Dermis microvascular lymphatic vessel endothelial cell (primary cell): ENCODE measurements at regions not wholly inside any gene's neighbourhood (a gene's known extent, or its start where the extent isn't known, plus 50 kb on each side); places are given as distances from the start of the nearest gene placed in this dataset.

Source experiments
- DNase-seq, 2 donors: peaks; one replicate each; pipeline versions ENCODE4 v3.0.0 to v3.0.0-alpha.2; 2010; ENCODE audit warnings: low read depth in 2 of 2

GRCh38 chr1:58997637-58998036 is 213.8 kb upstream of the JUN start:
- no peak for DNase-seq

- DNase-seq, result no peak
Observed at GRCh38 chr1:58999676-59000075, 215.8 kb upstream of the JUN start.

- no peak for DNase-seq
Observed at GRCh38 chr1:59004755-59005154, 220.9 kb upstream of the JUN start.

GRCh38 chr1:59005491-59006288 is 221.8 kb upstream of the JUN start:
- no peak for DNase-seq

GRCh38 chr1:59006289-59006658 is 222.4 kb upstream of the JUN start:
- DNase-seq, result no peak

GRCh38 chr1:59006932-59007331 is 223.1 kb upstream of the JUN start:
- no peak for DNase-seq

GRCh38 chr1:59007429-59007819 is 223.6 kb upstream of the JUN start:
- no peak for DNase-seq

GRCh38 chr1:59007820-59008598 is 224.2 kb upstream of the JUN start:
- DNase-seq, result peak; percentile 52 to 75

- peak in 1 of 2 donors; percentile 32 for DNase-seq
Observed at GRCh38 chr1:59008599-59009347, 224.9 kb upstream of the JUN start.

- no peak for DNase-seq
Observed at GRCh38 chr1:59011663-59012062, 227.8 kb upstream of the JUN start.

GRCh38 chr1:59012378-59012777 is 228.5 kb upstream of the JUN start:
- no peak for DNase-seq

- peak; percentile 29 to 74 for DNase-seq
Observed at GRCh38 chr1:59013276-59013927, 229.6 kb upstream of the JUN start.

- DNase-seq, result no peak
Observed at GRCh38 chr1:59013928-59014279, 230.1 kb upstream of the JUN start.

GRCh38 chr1:59014827-59015226 is 231.0 kb upstream of the JUN start:
- DNase-seq, result no peak

GRCh38 chr1:59015708-59016107 is 231.9 kb upstream of the JUN start:
- DNase-seq, result peak in 1 of 2 donors; percentile 52

- no peak for DNase-seq
Observed at GRCh38 chr1:59016390-59016789, 232.5 kb upstream of the JUN start.

GRCh38 chr1:59017501-59018231 is 233.8 kb upstream of the JUN start:
- no peak for DNase-seq

GRCh38 chr1:59018446-59018845 is 234.6 kb upstream of the JUN start:
- no peak for DNase-seq

- no peak for DNase-seq
Observed at GRCh38 chr1:59018860-59019259, 235.0 kb upstream of the JUN start.

- DNase-seq, result peak; percentile 75 to 86
Observed at GRCh38 chr1:59020151-59020997, 236.5 kb upstream of the JUN start.
